ENCODE measurements at regions not wholly inside any gene's neighbourhood (a gene's known extent, or its start where the extent isn't known, plus 50 kb on each side); places are given as distances from the start of the nearest gene placed in this dataset.
A peak's percentile ranks its signal among the peaks of the same experiment; 100 is the strongest.
"Not testable (repeated sequence)": the region's sequence is repeated elsewhere in the genome, so short reads cannot be mapped to it uniquely, and the experiment has no call there.

DNA sequence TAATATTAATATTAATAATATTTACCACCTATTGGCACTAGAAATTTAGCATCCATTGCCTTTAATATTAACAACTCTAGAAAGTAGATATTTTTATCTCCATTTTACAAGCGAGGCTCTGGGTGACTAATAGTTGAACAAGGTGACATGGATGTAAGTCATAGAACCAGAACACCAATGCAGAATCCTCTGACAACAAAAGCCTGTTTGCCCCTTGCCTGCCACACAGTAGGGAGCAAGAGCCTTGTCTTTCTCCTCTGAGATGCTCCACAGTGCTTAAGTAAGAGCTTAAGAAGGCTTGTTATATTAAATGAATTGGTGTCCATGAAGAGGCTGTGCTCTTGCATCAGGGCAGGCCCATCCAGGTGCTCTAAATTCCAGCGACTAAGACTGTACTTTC is 51.2 kb upstream of the LBX1 start:
- no peak for DNase-seq

DNA sequence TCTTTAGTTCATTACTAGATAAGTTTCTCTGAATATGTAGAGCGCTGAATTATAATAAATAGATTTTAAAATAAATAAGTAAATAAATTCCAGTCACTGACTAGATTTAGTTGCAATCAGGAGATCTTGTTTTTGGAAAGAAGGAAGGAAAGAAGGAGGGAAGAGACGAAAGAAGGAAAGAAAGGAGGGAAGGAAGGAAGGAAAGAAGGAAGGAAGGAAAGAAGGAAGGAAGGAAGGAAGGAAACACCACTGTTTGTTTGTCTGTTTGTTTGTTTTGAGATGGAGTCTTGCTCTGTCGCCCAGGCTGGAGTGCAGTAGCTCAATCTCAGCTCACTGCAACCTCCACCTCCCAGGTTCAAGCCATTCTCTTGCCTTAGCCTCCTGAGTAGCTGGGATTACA is 51.7 kb upstream of the LBX1 start:
- not testable (repeated sequence) for DNase-seq

DNA sequence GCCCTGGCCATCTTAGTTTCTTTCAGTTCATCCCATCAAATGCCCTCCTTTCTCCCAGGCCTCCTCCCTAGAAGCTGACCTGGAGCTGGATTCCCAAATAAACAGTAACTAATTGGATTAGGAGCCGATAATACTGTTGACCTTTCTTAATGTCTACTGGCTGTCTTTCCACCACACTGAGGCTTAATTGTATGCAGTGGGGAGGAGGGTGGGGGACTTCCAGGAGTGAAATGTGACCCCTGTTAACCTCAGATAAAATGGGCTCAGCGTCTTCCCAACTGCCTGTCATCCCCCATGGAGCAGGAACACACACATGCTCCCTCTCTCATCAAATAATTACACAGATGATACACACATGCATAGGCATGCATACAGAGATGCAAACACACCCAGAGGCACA is 53.7 kb upstream of the LBX1 start:
- DNase-seq = no peak

DNA sequence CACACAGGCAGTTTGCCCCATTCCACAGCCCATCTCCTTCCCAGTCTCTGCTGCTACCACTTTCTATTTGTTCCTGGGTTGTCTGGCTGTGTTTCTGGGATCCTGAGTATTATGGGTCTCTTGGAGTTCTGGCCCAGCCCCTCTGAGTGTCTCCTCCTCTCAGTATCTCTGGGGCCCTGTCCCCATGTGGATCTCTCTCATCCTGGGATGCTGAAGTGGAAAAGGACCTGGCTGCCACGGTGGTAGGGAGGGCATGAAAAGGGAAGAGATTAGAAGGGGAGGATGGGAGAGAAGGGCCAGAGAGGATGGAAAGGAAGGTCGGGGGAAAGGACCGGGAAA is 54.5 kb upstream of the LBX1 start:
- DNase-seq = no peak

DNA sequence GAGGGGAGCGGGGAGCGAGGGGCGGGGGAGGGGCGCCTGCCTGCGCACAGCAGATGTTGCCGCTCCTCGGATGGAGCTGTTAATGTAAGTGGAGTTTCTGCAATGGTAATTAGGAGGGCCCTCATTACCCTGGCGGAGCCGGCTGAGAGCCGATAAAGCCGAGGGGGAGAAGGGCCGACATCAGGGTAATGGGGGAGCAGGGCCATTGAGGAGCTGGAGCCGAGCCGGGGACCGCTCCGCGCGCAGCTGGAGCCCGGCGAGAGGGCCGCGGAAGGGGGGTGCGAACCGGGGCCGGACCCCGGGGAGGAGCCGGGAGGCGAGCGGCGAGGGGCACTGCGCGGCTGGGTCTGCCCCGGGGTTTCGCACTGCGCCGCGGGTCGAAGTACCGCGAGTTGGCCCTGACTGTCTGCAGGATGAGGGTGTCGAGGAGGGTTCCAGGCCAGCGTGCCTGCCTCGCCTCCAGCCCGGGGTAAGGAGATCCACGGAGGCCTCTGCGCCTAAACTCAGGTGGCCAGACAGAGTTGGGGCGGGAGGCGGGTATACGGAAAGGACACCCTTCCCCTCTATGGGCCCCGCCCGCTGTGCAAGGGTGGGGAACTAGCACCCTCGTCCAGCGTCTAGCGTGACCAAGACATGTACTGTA is 55.0 kb upstream of the LBX1 start:
- DNase-seq = no peak

DNA sequence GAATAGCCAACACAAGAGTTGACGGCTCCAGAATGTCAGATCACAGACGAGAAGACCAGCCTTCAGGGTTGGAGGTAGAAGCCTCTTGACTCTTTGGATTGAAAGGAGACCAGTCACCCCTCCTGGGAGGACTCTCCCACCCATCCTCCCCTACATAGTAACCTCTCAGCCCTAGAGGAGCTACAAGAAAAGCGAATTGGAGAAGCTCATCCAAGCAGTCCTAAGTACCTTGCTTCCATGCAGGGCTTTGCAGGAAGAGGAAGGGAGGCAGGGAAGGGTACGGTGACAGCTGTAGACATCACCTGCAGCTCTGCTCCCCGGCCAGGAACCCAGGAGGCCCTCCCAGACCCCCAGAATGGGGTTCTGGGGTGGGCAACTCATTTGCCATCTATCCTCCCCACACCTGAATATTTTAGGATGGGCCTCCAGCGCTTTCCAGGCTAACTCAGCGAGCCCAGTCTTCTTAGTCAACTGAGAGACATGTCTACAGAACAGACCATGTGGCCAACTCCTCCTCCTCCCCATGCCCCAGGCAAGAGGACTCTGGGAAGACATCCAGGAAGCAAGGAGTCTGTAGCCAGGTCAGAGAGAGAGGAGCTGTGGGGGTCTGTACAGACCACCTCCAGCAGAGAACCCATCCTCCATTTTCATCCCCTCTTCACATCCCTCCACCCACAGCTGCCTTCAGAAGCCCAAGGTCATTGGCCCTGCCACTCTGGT is 55.6 kb upstream of the LBX1 start:
- DNase-seq = no peak

DNA sequence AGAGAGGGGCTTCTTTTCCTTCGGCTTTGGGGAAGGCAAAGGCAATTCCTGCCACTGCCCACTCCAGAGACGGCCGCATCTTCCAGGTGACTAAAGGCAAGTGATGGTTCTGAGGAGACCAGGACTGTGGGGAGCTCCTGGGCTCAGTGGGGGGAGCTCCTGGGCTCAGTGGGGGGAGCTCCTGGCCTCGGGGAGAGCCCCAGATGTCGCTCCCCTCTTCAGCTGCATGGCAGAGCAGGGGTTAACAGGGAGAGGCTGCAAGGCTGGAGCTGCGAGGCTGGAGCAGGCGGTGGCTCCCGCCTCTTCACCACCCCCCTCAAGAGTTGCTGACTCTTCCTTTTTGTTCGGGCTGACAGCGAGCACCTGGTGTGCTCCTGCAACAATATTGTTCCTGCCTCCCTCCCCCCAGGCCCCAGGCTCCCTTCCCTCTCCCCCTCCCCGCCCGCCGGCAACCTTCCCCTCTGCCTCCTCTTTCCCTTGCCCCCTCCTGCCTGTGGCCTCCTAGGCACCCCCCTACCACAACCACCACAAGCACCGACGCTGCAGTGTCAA is 56.3 kb upstream of the LBX1 start:
- DNase-seq = no peak

DNA sequence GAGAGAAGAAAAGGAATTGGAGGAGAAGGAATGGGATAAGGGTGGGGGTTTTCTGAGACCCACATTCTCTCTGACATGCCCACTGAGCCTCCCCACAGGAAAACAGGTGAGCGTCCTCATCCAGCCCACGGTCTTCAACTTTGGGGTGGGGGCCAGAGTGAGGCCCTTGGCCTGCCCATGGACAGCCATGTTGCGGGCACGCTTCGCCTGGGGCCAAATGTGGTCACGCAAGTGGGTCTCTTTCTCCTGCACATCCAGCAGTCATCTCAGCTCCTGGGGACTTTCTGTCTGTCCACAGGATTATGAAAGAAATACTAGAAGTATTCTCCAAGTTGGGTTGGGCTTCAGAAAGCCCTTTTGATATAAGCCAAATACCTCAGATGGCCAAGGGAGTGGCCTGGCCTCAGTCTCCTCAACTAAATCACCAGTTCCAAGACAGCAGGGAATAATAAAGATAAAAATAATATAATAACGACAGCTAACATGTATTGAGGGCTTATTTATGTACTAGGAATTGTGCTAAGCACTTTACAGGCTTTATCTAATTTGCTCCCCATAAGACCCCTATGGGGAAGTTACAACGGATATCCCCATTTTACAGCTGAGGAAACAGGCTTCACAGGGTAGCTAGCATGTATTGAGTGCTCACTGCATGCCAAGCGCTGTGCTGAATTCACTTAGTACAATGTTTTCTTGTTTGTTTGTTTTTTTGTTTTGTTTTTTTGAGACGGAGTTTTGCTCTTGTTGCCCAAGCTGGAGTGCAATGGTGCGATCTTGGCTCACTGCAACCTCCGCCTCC is 57.2 kb upstream of the LBX1 start:
- no peak for DNase-seq

DNA sequence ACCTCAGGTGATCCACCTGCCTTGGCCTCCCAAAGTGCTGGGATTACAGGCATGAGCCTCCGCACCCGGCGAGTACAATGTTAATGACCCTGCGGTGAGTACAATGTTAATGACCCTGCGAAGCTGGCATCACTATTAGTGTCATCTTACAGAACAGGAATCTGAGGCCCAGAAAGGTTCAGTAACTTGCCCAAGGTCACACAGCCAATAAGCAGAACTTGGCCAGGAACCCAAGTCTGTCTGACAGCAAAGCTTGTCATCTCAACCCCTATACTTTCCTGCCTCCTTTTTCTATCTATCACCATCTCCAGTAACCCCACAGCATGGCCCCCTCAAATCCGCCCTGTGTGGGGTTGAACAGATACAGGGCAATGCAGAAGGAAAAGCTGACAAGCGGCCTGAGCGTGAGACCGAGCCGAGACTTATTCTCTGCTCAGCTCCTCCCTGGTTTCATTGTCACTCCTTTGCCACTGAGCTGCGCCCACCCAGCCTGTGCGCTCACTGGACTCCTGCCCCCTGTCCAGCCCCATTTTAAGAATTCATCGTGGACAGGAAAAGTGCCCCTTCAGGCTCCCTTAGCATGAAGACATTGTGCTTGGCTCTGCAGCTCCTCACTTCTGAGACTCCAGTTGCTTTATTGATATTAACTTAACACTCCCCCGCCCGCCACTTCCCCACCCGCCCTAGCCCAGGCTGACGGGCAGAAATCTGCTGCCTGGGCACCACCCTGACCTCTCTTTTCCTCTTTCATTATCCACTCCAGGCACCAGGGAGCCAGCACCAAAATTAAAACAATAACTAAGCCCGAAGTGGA is 58.1 kb upstream of the LBX1 start:
- no peak for DNase-seq

DNA sequence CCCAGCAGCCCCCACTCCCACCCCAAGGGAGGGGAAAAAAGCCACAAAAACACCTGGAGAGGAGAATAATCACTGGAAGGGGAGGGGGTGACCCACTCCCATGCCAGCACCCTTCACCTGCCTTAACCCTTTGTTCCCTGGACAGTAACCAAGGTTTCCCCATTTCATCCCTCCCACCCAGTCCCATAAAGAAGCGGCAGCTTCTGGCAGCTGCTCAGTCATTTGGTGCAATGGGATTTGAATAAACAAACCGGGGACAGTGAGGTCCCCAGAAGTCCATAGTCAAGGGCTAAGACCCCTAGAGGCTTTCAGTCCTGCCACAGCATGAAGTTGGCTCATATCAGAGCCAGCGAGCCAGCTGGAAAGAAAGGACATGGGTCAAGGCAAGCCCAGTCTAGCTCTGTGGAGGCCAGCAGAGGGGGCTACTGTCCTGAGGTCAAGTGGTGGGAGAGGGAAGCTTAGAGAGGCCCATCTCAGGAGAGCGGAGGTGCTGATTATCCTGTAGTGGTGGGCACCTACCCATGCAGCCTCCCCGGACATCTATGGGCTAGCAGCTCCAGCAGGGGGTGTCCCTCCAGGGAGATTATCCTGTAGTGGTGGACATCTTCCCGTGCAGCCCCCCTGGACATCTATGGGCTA is 58.9 kb upstream of the LBX1 start:
- no peak for DNase-seq

DNA sequence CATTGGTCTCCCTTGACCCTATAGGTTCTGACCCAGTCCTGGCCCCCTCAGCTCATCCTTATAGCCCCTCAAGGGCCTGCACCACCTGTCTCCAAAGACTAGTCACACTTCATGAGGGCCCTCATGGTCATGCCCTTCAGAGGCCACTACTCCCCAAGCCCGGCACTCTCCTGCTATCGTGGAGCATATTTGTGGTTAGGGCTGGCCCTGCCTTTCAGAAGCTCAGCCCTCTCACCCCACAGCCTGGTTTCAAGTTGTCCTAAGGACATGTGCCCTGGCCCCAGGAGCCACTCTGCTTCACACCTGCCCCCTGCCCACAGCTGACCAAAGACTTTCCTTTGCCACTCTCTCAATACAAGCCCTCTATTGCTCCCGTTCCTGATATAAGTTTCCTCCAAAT is 60.3 kb upstream of the LBX1 start:
- no peak for DNase-seq

DNA sequence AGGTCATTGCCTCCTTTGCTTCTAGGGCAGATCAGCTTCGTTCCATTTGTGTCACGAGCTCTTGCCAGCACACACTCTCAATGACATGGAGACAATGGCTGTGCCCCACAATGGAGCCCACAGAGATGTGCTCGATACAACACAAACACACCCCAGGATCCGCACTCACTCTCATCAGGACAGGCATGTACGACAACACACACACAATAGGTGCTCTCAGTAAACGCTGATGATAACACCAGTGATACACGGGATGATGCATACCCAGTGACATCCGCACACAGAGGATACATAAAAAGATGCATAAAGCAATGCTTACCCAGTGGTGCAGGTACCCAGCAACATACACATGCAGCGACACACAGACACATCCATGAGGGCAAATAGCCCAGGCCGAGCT is 61.2 kb upstream of the LBX1 start:
- no peak for DNase-seq

DNA sequence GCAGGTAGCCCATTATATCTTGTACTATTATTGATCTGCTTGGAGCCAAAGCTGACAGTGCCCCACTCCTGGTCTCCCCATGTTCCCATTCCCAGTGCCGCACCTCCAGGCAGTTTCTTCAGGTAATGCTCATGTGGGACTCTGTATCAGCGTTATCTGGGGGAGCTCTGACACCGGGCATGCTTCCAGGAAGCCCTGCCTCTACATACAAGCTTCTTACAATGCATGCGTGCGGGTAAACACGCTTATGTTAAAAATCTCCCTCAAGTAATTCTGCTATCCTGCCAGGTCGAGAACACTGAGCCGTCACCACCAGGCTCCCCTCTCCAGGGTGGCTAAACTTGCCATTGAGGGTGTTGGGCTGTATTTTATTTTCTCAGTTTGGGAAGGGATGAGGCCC is 61.6 kb upstream of the LBX1 start:
- no peak for DNase-seq

DNA sequence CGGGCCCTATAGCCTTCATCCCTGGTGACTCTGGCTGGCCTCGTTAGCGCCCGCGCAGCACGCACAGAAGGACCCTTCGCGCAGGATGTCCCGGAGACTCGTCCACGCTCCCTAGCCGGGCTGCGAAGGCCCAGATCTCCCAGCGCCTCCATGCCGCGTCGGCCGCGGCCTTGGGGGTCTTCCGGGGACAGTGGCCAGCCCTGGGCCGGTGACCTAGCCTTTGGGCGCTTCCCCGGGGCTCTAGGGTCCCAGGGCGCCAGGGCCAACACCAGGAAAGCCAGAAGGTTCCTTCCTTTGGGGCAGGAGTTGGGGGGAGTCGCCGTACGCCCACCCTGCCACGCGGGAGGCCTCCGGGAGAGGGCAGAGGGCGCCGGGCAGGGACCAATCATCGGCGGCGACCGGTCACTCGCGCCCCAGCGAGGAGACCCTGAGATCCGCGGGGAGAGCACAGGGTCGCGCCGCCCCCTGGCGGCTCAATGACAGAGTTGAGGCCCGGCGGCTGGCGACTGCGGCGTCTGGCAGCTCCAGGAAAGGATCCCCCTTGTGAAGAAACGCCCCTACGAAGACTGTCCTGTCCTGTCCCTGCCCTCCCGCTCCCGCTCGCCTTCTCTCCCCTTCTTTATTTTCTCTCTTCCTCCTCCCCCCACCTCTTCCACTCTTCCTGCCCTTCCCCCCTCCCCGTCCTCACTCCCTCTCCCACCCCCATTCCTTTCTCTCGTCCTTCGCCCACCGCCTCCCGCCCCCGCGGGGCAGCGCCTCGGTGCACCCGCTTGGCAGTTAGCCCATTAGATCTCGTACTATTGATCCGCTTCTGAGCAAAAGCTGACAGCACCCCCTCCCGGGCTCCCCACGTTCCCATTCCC is 62.3 kb upstream of the LBX1 start:
- DNase-seq = peak; percentile 59

DNA sequence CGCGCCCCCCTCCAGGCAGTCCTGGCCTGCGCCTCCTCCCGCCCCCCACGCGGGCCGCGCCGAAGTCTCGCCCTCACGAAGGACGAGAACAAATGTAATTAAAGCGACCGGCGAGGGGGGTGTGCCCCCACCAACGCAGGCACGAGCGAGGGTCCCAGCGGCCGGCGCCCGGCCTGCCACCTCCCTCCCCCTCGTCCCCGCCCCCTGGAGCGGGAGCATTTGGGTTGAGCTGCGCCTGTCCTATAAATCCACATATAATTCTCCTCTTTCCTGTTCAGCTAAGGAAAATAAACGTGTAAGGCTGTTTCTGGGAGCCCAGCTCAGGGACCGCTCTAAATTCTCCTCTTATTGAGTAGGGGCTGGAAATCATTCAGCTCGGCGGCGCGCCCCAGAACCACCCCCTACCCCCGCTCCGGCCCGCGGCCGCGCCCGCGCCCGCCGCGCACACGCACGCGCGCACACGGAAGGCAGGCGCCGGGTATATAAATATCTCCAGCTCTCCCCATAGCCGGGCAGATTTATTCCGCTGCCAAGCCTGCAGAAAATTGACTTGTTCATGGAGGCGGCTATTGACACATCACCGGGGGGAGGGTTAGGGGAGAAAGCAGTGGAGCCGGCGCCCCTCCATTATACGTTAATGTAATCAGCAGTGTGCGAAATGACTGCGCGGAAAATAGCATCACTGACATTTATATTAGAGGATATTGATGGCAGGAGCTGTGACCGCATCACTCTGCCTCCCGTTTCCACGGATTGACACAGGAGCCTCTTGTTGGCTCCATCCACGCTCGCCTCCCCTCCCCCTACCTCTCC is 61.6 kb upstream of the BTRC start:
- DNase-seq = peak; percentile 8

DNA sequence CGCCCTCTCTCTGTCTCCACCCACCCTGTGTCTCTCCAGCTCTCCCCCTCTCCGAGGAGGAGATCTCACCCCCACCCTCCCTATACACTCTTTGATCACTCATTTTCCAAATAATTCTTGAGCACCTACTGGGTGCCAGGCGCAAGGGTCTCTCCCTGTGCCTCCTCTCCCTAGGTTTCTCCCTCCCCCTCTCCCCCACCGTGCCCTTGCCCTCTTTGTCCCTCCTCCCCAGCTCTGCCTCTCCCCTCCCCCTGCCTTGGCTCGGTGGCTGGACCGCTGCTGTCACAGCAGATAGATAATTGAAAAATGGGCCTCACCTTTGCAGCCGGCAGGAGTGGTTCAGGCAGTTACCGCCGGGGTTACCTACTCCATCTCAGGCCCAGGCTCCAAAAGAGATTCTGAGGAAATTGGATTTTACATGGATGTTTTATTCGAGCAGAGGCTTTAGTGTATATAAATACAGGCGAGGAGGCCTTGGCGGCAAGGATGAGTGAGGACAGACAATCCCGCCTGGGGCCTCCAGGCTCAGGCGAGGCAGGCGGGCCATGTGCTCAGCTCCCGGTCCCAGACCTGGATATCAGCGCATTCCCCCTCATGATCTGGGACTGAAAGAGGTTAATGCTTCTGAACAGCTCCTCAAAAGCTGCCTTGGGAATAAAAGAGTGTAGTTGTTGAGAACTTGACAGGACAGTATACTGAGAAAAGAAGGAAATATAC is 60.8 kb upstream of the BTRC start:
- DNase-seq = no peak

DNA sequence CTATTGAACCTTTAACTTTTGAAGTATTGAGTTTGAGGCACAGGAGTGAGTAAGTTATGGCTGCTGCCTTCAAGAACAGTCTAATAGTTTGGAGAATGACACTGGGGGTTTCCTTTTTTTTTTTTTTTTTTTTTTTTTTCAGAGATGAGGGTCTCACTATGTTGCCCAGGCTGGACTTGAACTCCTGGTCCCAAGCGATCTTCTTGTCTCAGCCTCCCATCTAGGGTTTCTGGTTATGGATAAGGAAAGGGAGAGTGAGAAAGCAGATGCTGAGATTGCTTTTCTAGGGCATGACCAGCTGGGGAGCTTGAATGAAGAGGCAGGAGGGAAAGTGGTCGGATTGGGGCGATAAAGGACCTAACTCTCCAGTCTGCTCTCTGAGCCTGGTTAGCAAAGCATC is 59.9 kb upstream of the BTRC start:
- DNase-seq = no peak

DNA sequence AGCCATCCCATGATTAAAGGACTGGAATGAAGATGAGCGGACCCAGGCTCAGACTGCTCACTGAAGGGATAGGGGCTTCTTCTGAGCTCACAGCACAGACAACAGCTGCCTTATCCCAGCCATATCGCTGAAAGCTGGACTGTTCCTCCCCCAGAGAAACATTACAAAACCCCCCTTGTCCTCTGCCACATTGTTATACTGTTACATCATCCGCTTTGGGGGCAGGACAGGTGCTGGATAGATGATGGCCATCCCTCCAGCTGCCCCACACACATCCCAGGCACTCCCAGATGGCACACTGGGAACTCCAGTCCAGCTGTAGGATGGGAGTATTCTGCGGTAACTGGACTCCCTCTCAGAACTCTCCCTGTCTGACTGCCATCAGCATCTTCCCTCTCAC is 58.7 kb upstream of the BTRC start:
- DNase-seq = no peak

DNA sequence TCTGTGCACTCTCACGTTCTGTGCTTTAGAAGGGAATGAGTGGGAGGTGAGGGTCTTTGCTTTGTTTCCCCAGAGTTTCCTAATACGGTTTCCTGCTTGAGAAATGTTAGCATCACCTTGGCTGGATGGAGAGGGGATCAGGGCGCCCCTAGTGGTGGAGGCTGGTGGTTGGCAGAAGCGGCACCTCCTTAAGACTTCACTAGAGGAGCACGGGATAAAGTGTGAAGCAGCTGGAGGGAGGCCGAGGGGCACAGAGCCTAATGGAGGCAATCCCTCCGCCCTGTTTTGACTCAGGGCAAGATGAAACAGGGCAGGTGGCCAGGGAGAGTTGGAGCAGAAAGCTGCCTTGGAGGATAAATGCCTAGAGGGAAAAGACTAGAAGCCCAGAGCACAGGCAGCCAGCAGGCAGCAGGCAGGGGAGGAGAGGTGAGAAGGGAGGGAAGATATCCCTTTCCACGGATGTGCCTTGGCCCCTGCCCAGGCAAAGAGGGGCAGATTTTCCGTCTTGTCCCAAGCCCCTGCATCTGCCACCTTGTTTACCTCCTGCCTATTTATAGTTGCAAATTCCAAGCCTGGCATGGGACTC is 56.0 kb upstream of the BTRC start:
- DNase-seq = peak; percentile 81

DNA sequence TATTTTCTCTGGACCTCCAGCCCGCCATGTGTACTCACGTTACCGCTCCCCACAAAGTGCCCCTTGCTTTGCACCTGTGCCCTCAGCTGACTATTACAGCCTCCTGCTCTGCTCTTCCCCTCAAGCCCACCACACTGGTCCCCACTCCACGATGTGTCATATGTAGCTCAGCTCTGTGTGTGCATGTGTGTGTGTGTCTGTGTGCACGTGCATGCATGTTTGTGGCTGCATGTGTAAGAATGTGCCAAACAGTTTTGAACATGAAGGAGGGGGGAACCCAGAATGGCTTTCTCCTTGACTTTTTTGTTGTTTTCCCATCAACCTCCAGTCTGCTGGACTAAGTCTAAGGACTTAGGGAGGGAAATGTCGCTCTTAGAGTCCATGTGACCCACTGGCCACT is 54.8 kb upstream of the BTRC start:
- DNase-seq = no peak
